Adipocyte (in vitro differentiated cells): ENCODE measurements at regions not wholly inside any gene's neighbourhood (a gene's known extent, or its start where the extent isn't known, plus 50 kb on each side); places are given as distances from the start of the nearest gene placed in this dataset.
"Not testable (repeated sequence)": the region's sequence is repeated elsewhere in the genome, so short reads cannot be mapped to it uniquely, and the experiment has no call there.

Source experiments
- DNase-seq: peaks from one replicate; pipeline ENCODE4 v3.0.0-alpha.2; 2015; ENCODE audit warnings: low read depth
- H3K27me3 ChIP-seq: replicated peaks from 2 replicates; pipeline ENCODE4 v1.7.0; 2013; ENCODE audit warnings: mild to moderate bottlenecking, low read length, moderate library complexity; ENCODE audit not compliant: control insufficient read depth, insufficient read depth
- H3K36me3 ChIP-seq: 2 replicates; pipeline ENCODE4 v1.7.0; 2013; ENCODE audit warnings: low read length, mild to moderate bottlenecking, moderate library complexity; ENCODE audit not compliant: control insufficient read depth, insufficient read depth, severe bottlenecking
- H3K4me1 ChIP-seq: 2 replicates; pipeline ENCODE4 v1.7.0; 2013; ENCODE audit warnings: mild to moderate bottlenecking, low read length, moderate library complexity; ENCODE audit not compliant: control insufficient read depth, insufficient read depth
- H3K4me3 ChIP-seq: 2 replicates; pipeline ENCODE4 v1.7.0; 2013; ENCODE audit warnings: mild to moderate bottlenecking, low read length, moderate library complexity
- H3K9ac ChIP-seq: 2 replicates; pipeline ENCODE4 v1.7.0; 2013; ENCODE audit warnings: mild to moderate bottlenecking, low read length, moderate library complexity
- H3K9me3 ChIP-seq: 2 replicates; pipeline ENCODE4 v1.7.0; 2013; ENCODE audit warnings: mild to moderate bottlenecking, low read length, moderate library complexity; ENCODE audit not compliant: control insufficient read depth

GRCh38 chr10:124323806-124324205 lies 94.9 kb downstream of the OAT start:
- no peak for DNase-seq
- Histone ChIP-seq H3K27me3 (no peaks in the 10 kb centered on the region), H3K4me3 (no peak overlapping the region), H3K36me3 (no peaks in the 10 kb centered on the region), H3K9ac (no peak overlapping the region), H3K9me3 (no peaks in the 10 kb centered on the region), H3K4me1 (no peaks in the 10 kb centered on the region)

- no peaks in the 10 kb centered on the region for H3K9me3 ChIP-seq
- no peak overlapping the region for H3K9ac ChIP-seq
- no peaks in the 10 kb centered on the region for H3K4me1 ChIP-seq
- peak; percentile 42 for DNase-seq
- H3K27me3 ChIP-seq: no peaks in the 10 kb centered on the region
- no peak overlapping the region for H3K4me3 ChIP-seq
- no peaks in the 10 kb centered on the region for H3K36me3 ChIP-seq
Observed at GRCh38 chr10:124323111-124323725, 95.5 kb downstream of the OAT start.

- no peak overlapping the region for H3K9ac ChIP-seq
- H3K36me3 ChIP-seq: no peaks in the 10 kb centered on the region
- H3K9me3 ChIP-seq: no peaks in the 10 kb centered on the region
- no peak overlapping the region for H3K4me3 ChIP-seq
- no peak for DNase-seq
- no peaks in the 10 kb centered on the region for H3K4me1 ChIP-seq
- no peaks in the 10 kb centered on the region for H3K27me3 ChIP-seq
Observed at GRCh38 chr10:124322191-124322980, 96.3 kb downstream of the OAT start.

DNA sequence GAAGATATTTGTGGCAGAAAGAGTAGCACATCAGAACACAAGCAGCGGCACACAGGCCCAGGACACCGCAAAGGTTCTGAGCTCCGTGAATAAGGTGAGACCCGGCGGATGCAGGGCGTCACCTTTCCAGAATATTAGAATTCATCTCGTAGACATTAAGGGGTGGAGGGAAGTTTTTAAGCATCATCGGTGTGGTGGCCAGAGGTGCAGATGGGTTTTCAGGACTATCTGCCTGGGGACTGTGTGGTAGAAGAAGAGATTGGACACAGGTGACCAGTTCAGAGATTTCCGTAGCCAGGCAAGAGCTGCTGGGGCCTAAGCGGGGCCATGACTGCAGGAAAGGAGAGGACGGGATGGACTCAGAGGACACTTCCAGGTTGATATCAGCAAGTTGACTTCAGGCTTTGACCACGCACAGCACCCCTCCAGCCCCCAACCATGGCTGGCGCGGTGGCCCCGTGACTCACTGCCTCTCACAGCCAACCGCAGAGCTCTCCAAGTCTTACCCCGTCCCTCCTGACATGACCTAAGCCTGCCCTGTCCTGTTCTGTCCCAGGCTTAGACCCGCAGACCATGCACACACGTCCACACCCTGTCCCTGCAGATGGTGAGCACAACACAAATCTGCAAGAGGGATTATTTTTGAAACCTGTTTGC lies 97.2 kb downstream of the OAT start:
- H3K9me3 ChIP-seq: no peaks in the 10 kb centered on the region
- H3K27me3 ChIP-seq: no peaks in the 10 kb centered on the region
- no peak overlapping the region for H3K4me3 ChIP-seq
- H3K9ac ChIP-seq: no peak overlapping the region
- no peaks in the 10 kb centered on the region for H3K36me3 ChIP-seq
- no peaks in the 10 kb centered on the region for H3K4me1 ChIP-seq
- DNase-seq: no peak

- no peak overlapping the region for H3K9ac ChIP-seq
- no peaks in the 10 kb centered on the region for H3K9me3 ChIP-seq
- no peaks in the 10 kb centered on the region for H3K27me3 ChIP-seq
- H3K36me3 ChIP-seq: no peaks in the 10 kb centered on the region
- H3K4me1 ChIP-seq: peaks cover 2% of the 10 kb centered on the region
- no peak for DNase-seq
- H3K4me3 ChIP-seq: no peak overlapping the region
Observed at GRCh38 chr10:124320778-124321432, 97.8 kb downstream of the OAT start.

- peaks cover 9% of the 10 kb centered on the region for H3K4me1 ChIP-seq
- no peaks in the 10 kb centered on the region for H3K36me3 ChIP-seq
- H3K4me3 ChIP-seq: no peak overlapping the region
- peak; percentile 62 for DNase-seq
- H3K9ac ChIP-seq: no peak overlapping the region
- no peaks in the 10 kb centered on the region for H3K27me3 ChIP-seq
- H3K9me3 ChIP-seq: no peaks in the 10 kb centered on the region
Observed at GRCh38 chr10:124319926-124320391, 98.8 kb downstream of the OAT start.

- H3K4me1 ChIP-seq, H3K27me3 ChIP-seq, H3K9ac ChIP-seq, H3K36me3 ChIP-seq, H3K9me3 ChIP-seq, DNase-seq, H3K4me3 ChIP-seq: not testable (repeated sequence)
Observed at GRCh38 chr10:124319520-124319919, 99.2 kb downstream of the OAT start.

GRCh38 chr10:124318811-124319210 lies 99.9 kb downstream of the OAT start:
- Histone ChIP-seq H3K4me3 (no peak overlapping the region), H3K4me1 (peaks cover 9% of the 10 kb centered on the region), H3K9ac (no peak overlapping the region), H3K27me3 (no peaks in the 10 kb centered on the region), H3K9me3 (no peaks in the 10 kb centered on the region), H3K36me3 (no peaks in the 10 kb centered on the region)
- DNase-seq: no peak

- H3K36me3 ChIP-seq: no peaks in the 10 kb centered on the region
- DNase-seq: no peak
- H3K9ac ChIP-seq: no peak overlapping the region
Observed at GRCh38 chr10:124318076-124318475, 100.6 kb downstream of the OAT start.

GRCh38 chr10:124316326-124316725 lies 102.4 kb downstream of the OAT start:
- Histone ChIP-seq H3K36me3 (no peaks in the 10 kb centered on the region), H3K4me1 (peaks cover 9% of the 10 kb centered on the region), H3K27me3 (peaks cover 3% of the 10 kb centered on the region), H3K4me3 (no peak overlapping the region), H3K9me3 (no peaks in the 10 kb centered on the region), H3K9ac (no peak overlapping the region)
- DNase-seq: no peak

More at GRCh38 chr10:124318076-124318475, 100.6 kb downstream of the OAT start:
- peaks cover 9% of the 10 kb centered on the region for H3K4me1 ChIP-seq
- no peak overlapping the region for H3K4me3 ChIP-seq
- peaks cover under 1% of the 10 kb centered on the region for H3K27me3 ChIP-seq
- no peaks in the 10 kb centered on the region for H3K9me3 ChIP-seq
